ENCODE measurements at regions not wholly inside any gene's neighbourhood (a gene's known extent, or its start where the extent isn't known, plus 50 kb on each side); places are given as distances from the start of the nearest gene placed in this dataset.

DNA sequence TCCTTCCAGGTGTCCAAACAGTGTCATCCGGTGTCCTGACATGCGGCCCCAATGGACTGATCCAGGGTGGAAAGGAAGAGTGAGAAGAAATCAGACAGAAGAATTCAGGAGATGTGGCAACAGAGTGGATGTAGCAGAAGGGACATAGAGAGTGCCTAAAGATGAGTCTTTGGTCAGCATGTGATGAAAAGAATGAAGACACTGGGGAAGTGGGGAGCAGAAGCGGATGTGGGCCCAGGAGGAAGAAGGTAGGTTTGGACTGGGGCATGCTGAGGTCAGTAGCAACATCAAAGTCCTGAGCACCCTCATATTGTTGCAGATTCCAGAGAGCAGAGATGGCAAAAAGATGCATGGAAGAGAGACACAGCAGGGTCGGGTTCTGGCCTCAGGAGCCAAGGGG is 71.8 kb upstream of the STEAP1B start:
- Mint-ChIP-seq H3K27me3 (peaks cover 37 to 46% of the 10 kb centered on the region in 2 donors), H3K9me3 (no peaks in the 10 kb centered on the region), H3K4me3 (no peak overlapping the region), H3K4me1 (ENCODE audit: low read depth in 2 of 2) (peaks cover 18 to 22% of the 10 kb centered on the region in 2 donors), H3K36me3 (peaks cover 10% of the 10 kb centered on the region), H3K27ac (no peak overlapping the region)
- ATAC-seq (no peak), DNase-seq (ENCODE audit: low spot score) (no peak)

DNA sequence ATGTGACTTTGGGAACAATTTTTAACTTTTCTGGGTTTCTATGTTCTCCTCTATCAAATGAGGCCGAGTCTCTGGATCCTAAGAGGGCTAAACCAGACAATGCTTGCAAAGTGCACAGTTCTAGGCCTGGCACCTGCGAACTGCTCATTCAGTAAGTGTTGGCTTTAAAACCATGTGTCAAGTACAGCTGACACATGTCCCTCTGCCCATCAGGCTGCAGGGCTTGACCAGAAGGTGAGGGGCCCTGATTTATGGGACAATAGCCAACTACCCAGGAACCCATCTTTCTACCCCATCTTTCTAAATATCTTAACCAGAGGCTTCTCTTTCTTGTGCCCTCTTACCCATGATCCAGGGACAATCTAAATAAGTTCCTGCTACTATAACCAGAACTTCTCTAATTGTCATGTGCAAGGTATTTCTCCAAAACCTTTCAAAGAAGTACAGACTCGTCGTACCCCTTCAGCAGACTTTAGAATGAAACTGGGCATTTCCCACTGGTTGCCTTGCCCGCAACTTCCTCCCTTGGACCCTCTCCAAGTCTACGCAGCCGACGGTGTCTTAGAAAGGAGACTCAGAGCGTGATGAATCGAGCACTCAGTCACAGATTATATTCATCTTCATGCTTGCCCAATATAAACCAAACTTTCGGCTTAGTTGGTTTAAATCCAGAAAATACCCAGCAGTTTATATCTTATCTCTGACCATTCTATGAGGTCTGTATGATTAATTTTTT is 69.8 kb upstream of the STEAP1B start:
- Mint-ChIP-seq H3K4me3 (peak overlapping the region; percentile 58), H3K9me3 (no peaks in the 10 kb centered on the region), H3K27ac (no peak overlapping the region), H3K27me3 (peaks cover 43 to 58% of the 10 kb centered on the region in 2 donors), H3K36me3 (peaks cover 10% of the 10 kb centered on the region), H3K4me1 (ENCODE audit: low read depth in 2 of 2) (peaks cover 26 to 35% of the 10 kb centered on the region in 2 donors)
- DNase-seq (ENCODE audit: low spot score) (no peak), ATAC-seq (peak; percentile 54 to 57)

DNA sequence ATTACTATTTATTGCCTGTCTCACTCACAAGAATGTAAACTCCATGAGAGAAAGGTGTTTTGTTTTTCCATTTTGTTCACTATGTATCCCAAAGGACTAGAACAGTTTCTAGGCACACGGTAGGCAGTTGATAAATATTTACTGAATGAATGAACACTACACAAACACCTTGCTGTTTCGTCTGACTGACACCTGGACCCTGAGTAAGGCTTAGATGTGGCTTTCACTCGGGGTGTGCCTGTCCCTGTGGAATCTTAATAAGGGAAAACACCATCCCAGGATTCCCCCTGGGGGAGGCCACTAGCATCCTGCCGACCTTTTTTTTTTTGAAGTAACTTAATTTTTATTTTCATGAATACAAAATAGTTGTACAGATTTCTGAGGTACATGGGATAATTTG is 66.6 kb upstream of the STEAP1B start:
- peak overlapping the region; percentile 83 for H3K4me3 Mint-ChIP-seq
- H3K9me3 Mint-ChIP-seq, result no peaks in the 10 kb centered on the region
- DNase-seq (ENCODE audit: low spot score), result no peak
- peaks cover 39 to 54% of the 10 kb centered on the region in 2 donors for H3K27me3 Mint-ChIP-seq
- H3K36me3 Mint-ChIP-seq, result peaks cover 10% of the 10 kb centered on the region
- no peak for ATAC-seq
- peak overlapping the region; percentile 63 to 78 for H3K27ac Mint-ChIP-seq
- H3K4me1 Mint-ChIP-seq (ENCODE audit: low read depth in 2 of 2), result peaks cover 38 to 57% of the 10 kb centered on the region in 2 donors

DNA sequence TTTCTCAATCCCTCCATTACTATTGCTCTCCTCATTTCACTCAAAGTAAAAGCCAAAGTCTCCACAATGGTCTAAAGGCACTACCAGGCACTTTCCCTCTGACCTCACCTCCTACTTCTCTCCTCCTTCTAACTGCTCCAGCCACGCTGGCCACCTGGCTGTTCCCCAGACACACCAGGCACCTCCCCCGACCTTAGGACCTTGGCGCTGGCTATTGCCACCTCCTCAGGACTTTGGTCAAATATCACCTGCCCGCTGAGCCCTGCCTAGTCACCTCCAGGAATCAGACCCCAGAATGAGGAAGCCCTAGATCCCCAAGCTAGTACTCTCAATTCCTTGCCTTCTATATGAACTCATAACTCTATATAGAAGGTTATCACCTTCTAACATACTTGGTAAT is 66.2 kb upstream of the STEAP1B start:
- peak overlapping the region; percentile 83 for H3K4me3 Mint-ChIP-seq
- ATAC-seq, result no peak
- H3K27me3 Mint-ChIP-seq, result peaks cover 38 to 51% of the 10 kb centered on the region in 2 donors
- H3K9me3 Mint-ChIP-seq, result no peaks in the 10 kb centered on the region
- H3K36me3 Mint-ChIP-seq, result peaks cover 10% of the 10 kb centered on the region
- DNase-seq (ENCODE audit: low spot score), result no peak
- H3K4me1 Mint-ChIP-seq (ENCODE audit: low read depth in 2 of 2), result peaks cover 38 to 59% of the 10 kb centered on the region in 2 donors
- peak overlapping the region; percentile 63 to 78 for H3K27ac Mint-ChIP-seq

DNA sequence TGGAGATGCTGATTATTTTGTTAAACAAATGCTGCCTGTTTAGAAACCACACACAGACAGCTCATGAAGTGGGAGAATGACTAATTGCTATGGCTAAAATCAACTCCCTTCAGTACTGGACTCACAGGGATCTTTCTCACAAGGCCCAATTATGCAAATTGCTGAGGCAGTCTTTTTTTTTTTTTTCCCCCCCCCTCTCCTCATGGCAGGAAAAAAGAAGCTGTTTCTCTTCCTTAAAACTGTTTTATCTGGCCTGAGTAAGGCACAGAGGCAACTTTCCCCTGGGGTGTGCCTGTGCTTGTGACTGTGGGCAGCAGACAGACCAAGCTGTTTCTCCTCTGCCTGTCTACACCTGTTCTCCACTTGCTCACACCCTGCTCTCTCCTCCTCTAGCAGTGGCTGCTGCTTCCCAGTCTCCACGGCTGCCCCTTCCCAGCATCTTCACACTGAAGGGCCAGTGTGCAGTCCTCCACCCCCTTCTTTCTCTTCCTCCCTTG is 65.4 kb upstream of the STEAP1B start:
- peak overlapping the region; percentile 83 for H3K4me3 Mint-ChIP-seq
- ATAC-seq (peak; percentile 55 to 74), DNase-seq (ENCODE audit: low spot score) (no peak)
- peaks cover 38 to 51% of the 10 kb centered on the region in 2 donors for H3K27me3 Mint-ChIP-seq
- H3K36me3 Mint-ChIP-seq, result peaks cover 10% of the 10 kb centered on the region
- H3K27ac Mint-ChIP-seq, result peak overlapping the region; percentile 63 to 78
- H3K4me1 Mint-ChIP-seq (ENCODE audit: low read depth in 2 of 2), result peaks cover 38 to 59% of the 10 kb centered on the region in 2 donors
- H3K9me3 Mint-ChIP-seq, result no peaks in the 10 kb centered on the region

DNA sequence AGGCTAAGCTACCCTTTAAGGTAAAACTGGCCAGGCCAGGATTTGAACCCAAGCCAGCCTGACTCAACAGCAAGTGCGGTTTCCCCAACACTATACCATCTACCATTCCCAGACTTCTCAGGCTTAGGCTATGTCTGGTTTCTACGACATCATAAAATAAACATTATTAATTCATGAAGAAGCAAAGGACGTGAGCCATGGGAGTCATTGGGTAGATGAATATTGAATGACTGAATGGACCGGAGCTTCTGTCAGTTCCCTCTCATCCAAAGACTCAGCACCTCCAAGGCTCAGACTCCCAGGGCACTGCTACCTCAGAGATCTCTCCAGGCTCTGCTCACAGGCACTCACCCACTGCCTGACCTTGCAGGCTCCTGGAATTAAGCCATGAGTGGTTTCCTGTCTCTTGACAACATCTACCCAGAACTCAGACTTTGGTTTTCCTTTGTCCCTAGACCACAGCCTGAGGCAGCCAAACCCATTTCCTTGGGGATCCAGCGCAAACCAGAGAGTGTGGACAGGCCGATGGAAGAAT is 64.6 kb upstream of the STEAP1B start:
- H3K27ac Mint-ChIP-seq, result peak overlapping the region; percentile 63 to 78
- peak overlapping the region; percentile 83 for H3K4me3 Mint-ChIP-seq
- DNase-seq (ENCODE audit: low spot score) (no peak), ATAC-seq (peak; percentile 29 to 45)
- no peaks in the 10 kb centered on the region for H3K9me3 Mint-ChIP-seq
- peaks cover 36 to 48% of the 10 kb centered on the region in 2 donors for H3K27me3 Mint-ChIP-seq
- H3K4me1 Mint-ChIP-seq (ENCODE audit: low read depth in 2 of 2), result peaks cover 33 to 54% of the 10 kb centered on the region in 2 donors
- peaks cover 10% of the 10 kb centered on the region for H3K36me3 Mint-ChIP-seq

DNA sequence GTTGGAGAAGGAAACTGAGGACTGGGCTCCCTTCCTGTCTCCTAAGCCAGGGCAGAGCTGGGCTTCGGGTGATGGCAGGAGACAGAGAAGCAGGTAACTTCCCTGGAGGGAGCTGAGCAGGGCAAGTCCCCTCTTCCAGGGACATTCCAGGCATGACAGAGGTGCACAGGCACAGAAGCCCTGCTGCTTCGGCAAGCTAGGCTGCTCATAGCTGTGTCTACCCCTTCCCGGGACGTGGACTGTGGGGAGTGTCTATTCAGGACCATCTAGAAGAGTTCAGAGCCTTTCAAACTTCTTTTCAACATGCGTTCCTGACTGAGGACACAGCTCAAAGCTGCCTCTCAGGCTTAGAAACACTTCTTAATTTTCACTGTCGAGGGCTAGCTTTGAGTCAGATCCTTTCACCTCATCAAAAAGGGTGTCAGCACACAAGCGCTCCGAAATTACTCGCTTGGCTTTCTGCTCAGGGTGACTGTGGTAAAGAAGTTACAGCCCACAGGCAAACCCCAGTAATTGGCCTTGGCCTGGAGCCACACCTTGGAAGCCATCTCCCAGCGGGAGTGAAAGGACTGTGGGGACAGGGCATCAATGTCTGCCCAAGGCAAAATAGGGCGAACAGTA is 63.7 kb upstream of the STEAP1B start:
- Mint-ChIP-seq H3K27me3 (peaks cover 31 to 40% of the 10 kb centered on the region in 2 donors), H3K36me3 (peaks cover 10% of the 10 kb centered on the region), H3K4me3 (peak overlapping the region; percentile 83), H3K27ac (peak overlapping the region; percentile 63 to 78), H3K4me1 (ENCODE audit: low read depth in 2 of 2) (peaks cover 31 to 49% of the 10 kb centered on the region in 2 donors), H3K9me3 (no peaks in the 10 kb centered on the region)
- no peak for DNase-seq (ENCODE audit: low spot score)
- ATAC-seq, result peak; percentile 72 to 85

DNA sequence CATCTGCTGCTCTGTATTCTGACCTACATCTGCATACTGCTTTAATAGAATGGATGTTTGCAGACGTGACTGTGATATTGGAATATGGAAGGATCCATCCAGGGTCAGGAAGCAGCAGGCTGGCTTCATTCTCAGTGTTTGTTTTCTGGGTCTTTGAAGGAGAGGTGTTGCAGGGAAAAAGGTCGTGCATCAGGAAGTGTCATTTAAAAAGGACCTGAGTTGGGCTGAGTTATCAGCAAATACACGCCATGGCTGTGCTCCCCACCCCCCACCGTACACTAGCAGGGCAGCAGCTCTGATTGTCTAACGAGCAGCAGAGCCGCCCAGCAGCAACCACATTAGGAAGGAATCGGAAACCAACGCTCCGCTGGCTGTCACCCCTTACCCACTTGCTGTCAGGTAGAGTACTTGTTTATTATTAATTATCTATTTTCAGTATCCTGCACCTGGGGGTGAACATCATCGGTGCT is 63.1 kb upstream of the STEAP1B start:
- H3K36me3 Mint-ChIP-seq, result peaks cover 4% of the 10 kb centered on the region
- peaks cover 26 to 33% of the 10 kb centered on the region in 2 donors for H3K27me3 Mint-ChIP-seq
- no peaks in the 10 kb centered on the region for H3K9me3 Mint-ChIP-seq
- peak overlapping the region; percentile 83 for H3K4me3 Mint-ChIP-seq
- peak overlapping the region; percentile 22 to 78 for H3K27ac Mint-ChIP-seq
- ATAC-seq (peak in 1 of 2 donors; percentile 34), DNase-seq (ENCODE audit: low spot score) (no peak)
- peaks cover 28 to 46% of the 10 kb centered on the region in 2 donors for H3K4me1 Mint-ChIP-seq (ENCODE audit: low read depth in 2 of 2)

DNA sequence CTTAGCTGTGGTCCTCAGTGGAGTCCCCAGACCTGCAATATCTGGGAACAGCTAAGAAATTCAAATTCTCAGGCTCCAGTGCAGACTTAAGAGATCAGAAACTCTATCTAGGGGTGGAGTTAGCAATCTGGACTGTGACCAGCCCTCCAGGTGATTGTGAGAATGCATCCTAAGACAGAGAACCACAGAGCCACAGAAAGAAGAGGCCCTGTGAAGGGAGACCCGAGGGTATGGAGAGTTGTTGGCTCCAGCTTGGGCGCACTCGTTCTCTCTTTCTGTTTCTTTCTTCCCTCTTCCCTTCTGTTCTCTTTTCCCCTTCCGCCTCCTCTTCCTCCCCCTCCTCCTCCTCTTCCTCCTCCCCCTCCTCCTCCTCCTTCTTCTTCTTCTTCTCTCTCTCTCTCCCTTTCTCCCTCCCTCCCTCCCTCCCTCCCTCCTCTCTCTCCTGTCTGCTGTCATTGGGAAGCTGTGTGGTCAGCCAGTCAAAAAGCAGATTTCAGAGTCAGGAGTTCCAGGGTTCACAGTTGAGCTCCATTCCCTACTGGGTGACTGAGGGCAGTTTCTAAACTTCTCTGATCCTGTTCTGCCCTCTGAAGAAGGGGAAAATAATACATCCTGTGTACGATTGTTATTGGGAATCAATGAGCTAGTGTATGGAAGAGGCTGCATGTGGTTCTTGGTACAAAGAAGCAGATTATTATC is 62.1 kb upstream of the STEAP1B start:
- DNase-seq (ENCODE audit: low spot score), result no peak
- Mint-ChIP-seq H3K9me3 (no peaks in the 10 kb centered on the region), H3K4me1 (ENCODE audit: low read depth in 2 of 2) (peaks cover 28 to 46% of the 10 kb centered on the region in 2 donors), H3K27me3 (peaks cover 21 to 23% of the 10 kb centered on the region in 2 donors), H3K36me3 (no peaks in the 10 kb centered on the region), H3K4me3 (peak overlapping the region; percentile 83), H3K27ac (peak overlapping the region in 1 of 2 donors; percentile 78)
- no peak for ATAC-seq

DNA sequence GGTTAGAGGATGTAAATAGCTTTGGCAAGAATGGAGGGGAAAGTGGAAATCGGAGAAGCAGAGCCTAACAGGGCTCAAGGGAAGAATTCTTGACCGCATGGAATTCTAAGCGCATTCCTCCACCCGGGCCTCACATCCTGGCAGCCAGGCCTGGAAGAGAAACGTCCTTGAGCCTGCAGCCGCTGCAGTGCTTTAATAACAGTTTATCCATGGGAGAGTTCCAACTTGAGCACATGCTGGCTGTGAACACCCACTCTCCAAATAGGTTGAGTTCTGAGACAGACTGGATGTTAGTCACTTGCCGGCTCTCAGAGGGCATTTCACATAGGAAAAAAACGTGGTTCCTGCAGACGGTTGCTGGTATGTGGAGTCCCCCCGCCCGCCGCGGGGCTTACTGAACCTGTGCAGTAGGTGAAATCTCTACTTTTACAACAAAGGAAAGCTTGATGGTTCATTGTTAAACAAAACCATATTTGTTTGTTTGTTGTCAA is 61.4 kb upstream of the STEAP1B start:
- no peak for DNase-seq (ENCODE audit: low spot score)
- H3K36me3 Mint-ChIP-seq, result no peaks in the 10 kb centered on the region
- H3K4me1 Mint-ChIP-seq (ENCODE audit: low read depth in 2 of 2), result peaks cover 28 to 45% of the 10 kb centered on the region in 2 donors
- H3K27ac Mint-ChIP-seq, result no peak overlapping the region
- no peaks in the 10 kb centered on the region for H3K9me3 Mint-ChIP-seq
- ATAC-seq, result no peak
- H3K27me3 Mint-ChIP-seq, result peaks cover 17 to 20% of the 10 kb centered on the region in 2 donors
- no peak overlapping the region for H3K4me3 Mint-ChIP-seq

DNA sequence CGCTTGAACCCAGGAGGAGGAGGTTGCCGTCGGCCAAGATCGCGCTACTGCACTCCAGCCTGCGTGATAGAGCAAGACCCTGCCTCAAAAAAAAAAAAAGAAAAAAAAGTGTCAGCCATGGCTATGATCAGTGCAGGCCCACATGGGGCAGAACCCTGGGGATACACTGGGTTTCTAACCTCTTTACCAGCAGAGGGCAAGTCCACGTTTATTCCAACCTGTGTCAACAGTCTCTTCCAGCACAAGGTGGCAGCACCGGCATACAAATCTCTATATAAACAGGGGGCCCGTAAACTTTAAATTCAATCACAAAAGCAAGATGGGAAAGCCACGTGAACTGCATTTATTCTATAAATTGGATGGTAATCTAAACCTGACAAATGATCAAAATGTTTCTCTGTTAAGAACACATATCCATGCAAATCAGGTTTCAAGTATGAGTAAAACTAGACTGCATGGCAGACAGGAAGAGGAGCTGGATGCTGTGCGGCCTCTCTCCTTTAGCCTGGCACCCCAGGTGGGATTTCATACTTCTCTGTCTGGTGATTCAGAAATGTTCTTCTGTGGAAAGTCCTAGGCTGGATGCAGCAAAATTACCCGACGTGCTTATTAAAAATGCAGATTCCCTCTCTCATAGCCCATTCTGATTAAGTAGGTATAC is 60.0 kb upstream of the STEAP1B start:
- peak; percentile 58 to 75 for ATAC-seq
- Mint-ChIP-seq H3K4me1 (ENCODE audit: low read depth in 2 of 2) (peaks cover 14 to 31% of the 10 kb centered on the region in 2 donors), H3K36me3 (no peaks in the 10 kb centered on the region), H3K4me3 (no peak overlapping the region), H3K27me3 (peaks cover 9 to 15% of the 10 kb centered on the region in 2 donors), H3K9me3 (no peaks in the 10 kb centered on the region), H3K27ac (peak overlapping the region; percentile 31 to 35)
- DNase-seq (ENCODE audit: low spot score), result no peak

DNA sequence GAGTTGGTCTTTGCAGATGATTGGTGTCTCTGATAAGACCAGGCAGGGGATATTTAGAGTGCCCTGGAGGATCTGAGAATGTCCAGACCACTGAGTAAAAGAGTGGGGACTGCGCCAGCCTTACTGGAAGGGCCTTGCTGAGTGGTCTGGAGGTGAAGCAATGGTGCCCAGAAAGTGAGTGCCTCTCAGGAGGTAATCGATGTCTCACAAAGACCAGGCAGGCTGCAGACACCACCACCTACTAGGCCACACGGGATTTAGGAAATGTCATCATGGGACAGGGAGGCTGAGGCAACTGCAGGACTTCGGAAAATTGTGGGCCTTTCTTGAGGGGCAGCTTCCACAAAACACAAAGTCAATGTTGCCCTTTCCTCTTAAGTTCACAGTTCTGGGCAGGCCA is 57.2 kb upstream of the STEAP1B start:
- no peaks in the 10 kb centered on the region for H3K9me3 Mint-ChIP-seq
- H3K4me1 Mint-ChIP-seq (ENCODE audit: low read depth in 2 of 2), result peaks cover 0 to 5% of the 10 kb centered on the region in 2 donors
- H3K4me3 Mint-ChIP-seq, result no peak overlapping the region
- peaks cover 19 to 20% of the 10 kb centered on the region in 2 donors for H3K27me3 Mint-ChIP-seq
- ATAC-seq, result no peak
- no peaks in the 10 kb centered on the region for H3K36me3 Mint-ChIP-seq
- no peak overlapping the region for H3K27ac Mint-ChIP-seq
- DNase-seq (ENCODE audit: low spot score), result no peak

DNA sequence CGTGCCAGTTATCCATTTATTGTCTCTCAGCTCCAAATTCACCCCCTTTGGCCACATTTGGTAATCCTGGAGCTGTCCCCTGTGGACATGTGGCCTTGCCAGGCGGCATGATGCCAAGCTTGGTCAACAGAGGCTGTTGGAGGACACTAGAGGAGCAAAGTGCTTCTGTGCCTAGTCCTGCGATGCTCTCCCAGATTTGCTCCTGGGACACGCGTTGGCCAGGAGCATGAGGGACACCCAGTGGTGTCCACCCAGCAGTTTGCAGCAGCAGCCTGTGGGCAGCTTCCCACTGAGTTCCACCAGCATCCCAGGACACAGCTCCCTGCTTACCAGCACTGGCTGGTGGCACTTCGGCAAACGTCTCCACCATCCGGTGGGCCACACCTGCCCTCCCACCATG is 55.5 kb upstream of the STEAP1B start:
- Mint-ChIP-seq H3K27me3 (peaks cover 30 to 33% of the 10 kb centered on the region in 2 donors), H3K4me3 (no peak overlapping the region), H3K36me3 (no peaks in the 10 kb centered on the region), H3K9me3 (no peaks in the 10 kb centered on the region), H3K4me1 (ENCODE audit: low read depth in 2 of 2) (no peaks in the 10 kb centered on the region), H3K27ac (no peak overlapping the region)
- ATAC-seq (no peak), DNase-seq (ENCODE audit: low spot score) (no peak)

Data from natural killer cell treated with Interleukin-12 subunit alpha and Interleukin-12 subunit beta and Interleukin-15 and Interleukin-18, amount 100 ng/mL, for 72 hours (primary cell).